ENCODE measurements at regions not wholly inside any gene's neighbourhood (a gene's known extent, or its start where the extent isn't known, plus 50 kb on each side); places are given as distances from the start of the nearest gene placed in this dataset.

- TF ChIP-seq CTCF (IDR thresholded peaks at IDR 0.05; ENCODE audit: poor library complexity): no peak
- TF ChIP-seq EZH2 (IDR thresholded peaks at IDR 0.05; ENCODE audit: borderline replicate concordance): no peak
- no peak for TF ChIP-seq EZH2phosphoT487 (IDR thresholded peaks at IDR 0.05; ENCODE audit: low read depth, severe bottlenecking, unreplicated experiment)
Observed at GRCh38 chr16:73378471-73378870, 330.5 kb upstream of the ZFHX3 start.
